GM21423 (cell line): ENCODE measurements at regions not wholly inside any gene's neighbourhood (a gene's known extent, or its start where the extent isn't known, plus 50 kb on each side); places are given as distances from the start of the nearest gene placed in this dataset.

ENCODE experiments used
- ATAC-seq: cut with Tn5 transposase; IDR thresholded peaks from one replicate; pipeline ENCODE4 v1.9.1; 2021; ENCODE audit warnings: mild to moderate bottlenecking, moderate library complexity; ENCODE audit not compliant: unreplicated experiment

GRCh38 chr6:28695715-28696114 lies 170.0 kb downstream of the GPX5 start:
- no peak for ATAC-seq

GRCh38 chr6:28696167-28696566 lies 170.5 kb downstream of the GPX5 start:
- no peak for ATAC-seq

- ATAC-seq: no peak
Measured at GRCh38 chr6:28696682-28697081, 171.0 kb downstream of the GPX5 start.

- no peak for ATAC-seq
Measured at GRCh38 chr6:28707387-28708282, 182.0 kb downstream of the GPX5 start.

GRCh38 chr6:28709478-28710349 lies 184.0 kb downstream of the GPX5 start:
- no peak for ATAC-seq

- ATAC-seq: no peak
Measured at GRCh38 chr6:28710466-28711191, 184.9 kb downstream of the GPX5 start.

- ATAC-seq: no peak
Measured at GRCh38 chr6:28711325-28711724, 185.6 kb downstream of the GPX5 start.

GRCh38 chr6:28711788-28712341 lies 186.2 kb downstream of the GPX5 start:
- no peak for ATAC-seq

GRCh38 chr6:28712982-28713381 lies 187.3 kb downstream of the GPX5 start:
- ATAC-seq: no peak

GRCh38 chr6:28719275-28719940 lies 193.7 kb downstream of the GPX5 start:
- ATAC-seq: no peak

GRCh38 chr6:28720357-28721231 lies 194.9 kb downstream of the GPX5 start:
- no peak for ATAC-seq

GRCh38 chr6:28721372-28721771 lies 195.7 kb downstream of the GPX5 start:
- no peak for ATAC-seq

GRCh38 chr6:28724395-28724794 lies 198.7 kb downstream of the GPX5 start:
- no peak for ATAC-seq

GRCh38 chr6:28725274-28725809 lies 198.4 kb downstream of the TRIM27 start:
- ATAC-seq: no peak

GRCh38 chr6:28725890-28726348 lies 197.9 kb downstream of the TRIM27 start:
- no peak for ATAC-seq

- no peak for ATAC-seq
Measured at GRCh38 chr6:28726569-28727309, 197.0 kb downstream of the TRIM27 start.

- ATAC-seq: no peak
Measured at GRCh38 chr6:28727559-28728211, 196.1 kb downstream of the TRIM27 start.
